AG20443 (cell line): ENCODE measurements at regions not wholly inside any gene's neighbourhood (a gene's known extent, or its start where the extent isn't known, plus 50 kb on each side); places are given as distances from the start of the nearest gene placed in this dataset.
"Not testable (repeated sequence)": the region's sequence is repeated elsewhere in the genome, so short reads cannot be mapped to it uniquely, and the experiment has no call there.

Experiments used
- DNase-seq: peaks from one replicate; pipeline ENCODE4 v3.0.0; 2012; ENCODE audit warnings: low spot score, mixed read lengths

DNA sequence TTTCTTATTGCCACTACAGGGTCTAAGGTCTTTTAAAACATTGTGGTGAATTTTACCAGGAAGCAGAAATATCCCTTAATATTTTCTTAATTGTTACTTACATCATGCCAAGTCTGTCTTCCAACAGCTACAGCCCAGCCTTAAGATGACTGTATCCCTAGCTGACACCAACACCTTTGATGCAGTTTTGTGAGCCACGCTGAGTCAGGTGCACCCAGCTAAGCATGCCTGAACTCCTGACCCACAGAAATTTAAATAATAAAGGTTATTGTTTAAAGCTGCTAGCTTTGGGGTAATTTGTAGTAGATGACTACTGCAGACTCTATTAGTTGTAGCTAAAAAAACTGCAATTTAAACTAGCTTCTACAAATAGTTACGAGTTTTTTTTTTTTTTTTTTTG lies 1757.9 kb upstream of the LRRTM1 start:
- no peak for DNase-seq

DNA sequence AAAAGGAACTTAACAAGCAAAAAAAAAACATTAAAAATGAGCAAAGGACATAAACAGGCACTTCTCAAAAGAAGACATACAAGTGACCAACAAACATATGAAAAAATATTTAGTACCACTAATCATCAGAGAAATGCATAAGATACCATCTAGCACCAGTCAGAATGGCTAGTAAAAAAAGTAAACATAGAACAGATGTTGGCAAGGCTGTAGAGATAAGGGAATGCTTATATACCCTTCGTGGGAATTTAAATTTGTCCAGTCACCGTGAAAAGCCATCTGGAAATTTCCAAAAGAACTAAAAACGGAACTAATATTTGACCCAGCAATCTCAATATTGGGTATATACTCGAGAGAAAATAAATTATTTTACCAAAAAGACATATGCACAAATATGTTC lies 1751.3 kb upstream of the LRRTM1 start:
- no peak for DNase-seq

DNA sequence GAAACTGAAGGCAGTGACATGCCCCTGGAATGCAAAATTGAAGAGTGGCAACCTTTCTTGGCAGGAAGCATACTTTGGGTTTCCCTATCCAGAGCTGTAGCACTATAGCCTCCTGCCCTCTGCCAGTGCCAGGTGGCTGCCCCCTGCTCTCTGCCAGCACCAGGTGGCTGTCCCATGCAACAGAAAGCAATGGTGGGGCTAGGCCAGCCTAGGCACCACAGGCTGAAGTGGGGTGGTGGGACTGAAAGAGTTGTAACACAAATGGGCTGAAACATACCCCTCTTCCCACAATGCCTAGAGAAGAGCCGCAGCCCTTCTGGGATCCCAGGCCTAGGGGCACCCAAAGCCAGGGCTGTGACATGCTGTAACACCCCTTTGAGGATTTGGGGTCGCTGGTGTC lies 1739.3 kb upstream of the LRRTM1 start:
- no peak for DNase-seq

DNA sequence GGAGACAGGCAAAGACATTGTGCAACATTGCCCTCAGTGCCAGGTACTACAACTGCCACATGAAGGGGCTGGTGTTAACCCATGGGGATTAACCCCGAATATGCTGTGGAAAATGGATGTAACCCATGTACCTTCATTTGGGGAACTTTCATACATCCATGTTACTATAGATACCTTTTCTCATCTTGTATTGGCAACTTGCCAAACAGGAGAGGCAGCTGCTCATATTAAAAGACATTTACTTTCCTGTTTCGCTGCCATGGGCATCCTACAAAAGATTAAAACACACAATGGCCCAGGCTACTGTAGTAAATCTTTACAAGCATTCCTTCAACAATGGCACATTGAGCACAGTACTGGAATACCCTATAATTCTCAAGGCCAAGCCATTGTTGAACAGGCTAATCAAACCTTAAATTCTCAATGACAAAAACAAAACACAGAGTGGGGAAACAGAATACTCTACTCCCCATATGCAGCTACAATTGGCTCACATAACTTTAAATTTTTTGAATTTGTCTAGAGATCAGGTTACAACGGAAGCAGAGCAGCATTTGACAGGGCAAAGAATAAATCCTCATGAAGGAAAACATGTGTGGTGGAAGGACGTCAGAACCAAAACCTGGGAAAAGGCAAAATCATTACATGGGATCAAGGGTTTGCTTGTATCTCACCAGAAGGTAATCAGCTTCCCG lies 1723.5 kb upstream of the LRRTM1 start:
- no peak for DNase-seq

DNA sequence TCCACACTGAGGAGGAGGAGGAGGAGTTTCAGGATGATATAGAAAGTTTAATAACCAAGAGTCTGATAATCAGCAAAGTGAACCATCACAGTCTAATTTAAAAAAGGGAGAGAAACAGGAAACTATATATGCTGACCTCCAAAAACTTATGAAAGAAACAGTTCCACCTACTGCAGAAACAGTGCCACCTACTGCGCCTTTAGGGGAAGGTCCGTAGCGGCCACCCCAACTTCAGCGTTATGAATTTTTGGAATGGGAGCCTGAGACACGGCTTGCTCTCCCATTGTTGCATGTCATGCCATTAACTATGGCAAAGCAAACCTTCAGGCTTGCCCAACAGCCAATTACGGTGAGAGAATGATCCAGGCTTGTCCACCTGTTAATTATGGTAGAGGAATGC lies 1719.2 kb upstream of the LRRTM1 start:
- DNase-seq, result no peak

DNA sequence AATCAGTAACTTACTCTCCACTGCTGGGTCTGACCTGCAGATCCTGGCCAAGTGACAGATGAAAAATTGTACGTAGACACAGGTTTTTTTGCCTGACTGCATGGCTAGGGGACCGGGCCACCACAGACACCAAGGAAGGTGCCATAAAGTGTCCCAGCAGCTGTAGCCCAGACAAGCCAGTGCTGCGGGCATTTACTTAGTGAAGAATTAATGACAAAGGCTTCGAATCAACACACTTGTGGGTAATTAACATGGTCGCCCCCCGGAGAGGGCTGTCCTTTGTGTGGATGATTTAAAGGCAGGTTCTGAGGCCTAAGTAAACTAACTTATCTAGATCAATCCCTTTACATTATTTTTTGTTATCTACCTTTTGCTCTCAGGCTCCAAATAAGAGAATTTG lies 1709.1 kb upstream of the LRRTM1 start:
- DNase-seq, result no peak

DNA sequence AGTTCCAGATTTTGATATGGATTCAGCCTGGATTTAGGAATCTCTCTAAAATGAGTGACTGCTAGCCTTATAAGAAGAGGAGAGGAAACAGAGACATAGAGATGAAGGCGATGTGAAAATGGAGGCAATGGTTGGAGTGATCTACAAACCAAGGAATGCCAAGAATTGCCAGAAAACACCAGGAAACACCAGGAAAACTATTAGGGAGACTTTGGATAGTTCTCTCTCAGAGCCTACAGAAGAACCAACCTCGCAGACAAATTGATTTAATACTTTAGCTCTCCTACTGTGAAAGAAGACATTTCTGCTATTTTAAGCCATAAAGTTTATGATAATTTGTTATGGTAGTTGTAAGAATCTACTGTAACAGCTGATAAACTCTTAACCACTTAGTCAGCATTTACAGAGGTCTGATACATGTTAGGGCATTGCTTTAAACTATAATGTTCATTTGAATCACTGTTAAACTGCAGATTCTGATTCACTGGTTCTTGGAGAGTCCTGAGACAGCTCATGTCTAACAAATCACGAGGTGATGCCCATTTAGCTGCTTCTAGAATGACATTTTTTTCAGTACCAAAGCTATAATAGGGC lies 1702.6 kb upstream of the LRRTM1 start:
- no peak for DNase-seq

DNA sequence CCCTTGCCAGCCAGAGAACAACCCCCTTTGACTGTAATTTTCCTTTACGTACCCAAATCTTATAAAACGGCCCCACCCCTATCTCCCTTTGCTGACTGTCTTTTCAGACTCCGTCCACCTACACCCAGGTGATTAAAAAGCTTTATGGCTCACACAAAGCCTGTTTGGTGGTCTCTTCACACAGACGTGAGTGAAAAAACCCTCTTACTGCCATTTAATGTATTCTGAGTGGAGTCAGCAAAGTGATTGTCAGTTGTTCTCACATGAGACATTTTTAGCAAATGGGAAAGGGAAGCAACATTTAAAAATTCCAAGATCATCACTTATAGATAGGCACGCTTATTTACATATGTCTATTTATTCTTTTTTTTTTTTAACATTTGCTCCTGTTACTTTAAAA lies 1701.3 kb upstream of the LRRTM1 start:
- not testable (repeated sequence) for DNase-seq

DNA sequence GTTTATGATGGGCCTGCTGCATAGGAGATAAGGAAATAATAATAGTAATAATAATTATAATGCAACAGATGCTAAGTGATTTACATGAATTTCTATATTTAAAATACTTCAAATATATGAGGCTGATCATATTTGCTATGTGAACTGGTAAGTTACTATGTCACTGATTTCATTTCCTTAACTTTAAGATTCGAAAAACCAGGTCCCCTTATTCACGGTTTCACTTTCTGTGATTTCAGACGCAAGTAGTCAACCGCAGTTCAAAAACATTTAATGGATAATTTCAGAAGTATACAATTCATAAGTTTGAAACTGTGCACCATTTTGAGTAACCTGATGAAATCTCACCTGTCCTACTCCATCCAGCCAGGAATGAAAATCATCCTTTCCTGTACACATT lies 1697.1 kb upstream of the LRRTM1 start:
- DNase-seq, result no peak

DNA sequence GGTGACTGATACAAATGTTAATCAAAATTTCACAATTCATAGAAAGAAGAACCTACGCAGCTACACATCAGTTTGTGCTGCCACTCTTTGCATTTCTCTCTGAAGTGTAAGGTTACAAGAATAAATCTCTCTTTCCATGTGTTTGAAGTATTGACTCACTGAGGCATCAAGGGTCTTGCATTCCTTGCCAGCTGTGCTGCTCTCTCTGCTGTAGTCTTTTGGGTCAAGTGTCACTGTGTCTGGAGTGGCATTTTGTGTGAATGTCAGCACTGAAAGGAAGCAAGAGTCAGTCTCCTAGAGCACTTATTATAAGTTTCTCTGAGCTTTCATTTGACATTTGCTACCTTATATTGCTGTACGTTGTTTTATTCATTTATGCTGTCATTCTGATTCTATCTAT lies 1696.1 kb upstream of the LRRTM1 start:
- no peak for DNase-seq

DNA sequence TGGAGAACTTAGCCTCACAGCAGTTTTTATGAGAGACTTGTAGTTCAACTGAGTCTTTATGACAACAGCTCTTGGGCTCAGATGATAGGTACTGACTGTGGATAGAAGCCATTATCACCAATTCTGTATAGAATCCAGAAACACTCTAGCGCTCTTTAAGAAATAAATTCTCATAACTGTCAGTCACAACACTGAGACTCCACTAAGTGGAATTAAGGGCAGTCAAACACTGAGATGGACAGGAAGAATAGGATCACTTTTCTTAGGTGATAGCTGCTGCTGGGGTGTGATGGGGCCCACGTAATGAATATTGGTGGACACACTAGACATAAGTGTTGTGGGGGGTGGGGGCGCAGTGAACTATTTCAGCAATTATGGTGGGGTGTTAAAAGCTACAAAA lies 1691.8 kb upstream of the LRRTM1 start:
- no peak for DNase-seq

DNA sequence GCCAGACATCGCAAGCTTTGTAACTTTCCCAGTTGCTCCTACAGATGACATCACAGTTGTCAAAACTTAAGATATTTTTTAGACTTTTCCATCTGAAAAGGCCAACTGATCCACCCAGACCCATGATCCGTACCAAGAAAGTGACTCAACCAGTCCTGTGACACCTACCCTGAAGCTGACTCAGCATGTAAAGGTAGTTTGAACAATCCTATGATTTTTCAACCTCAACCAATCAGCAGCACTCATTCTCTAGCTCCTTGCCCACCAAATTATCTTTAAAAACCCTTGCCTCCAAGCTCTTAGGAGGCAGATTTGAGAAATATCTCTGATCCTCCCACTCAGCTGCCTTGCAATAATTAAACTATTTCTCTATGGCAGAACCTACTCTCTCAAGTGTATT lies 1686.7 kb upstream of the LRRTM1 start:
- DNase-seq, result no peak

DNA sequence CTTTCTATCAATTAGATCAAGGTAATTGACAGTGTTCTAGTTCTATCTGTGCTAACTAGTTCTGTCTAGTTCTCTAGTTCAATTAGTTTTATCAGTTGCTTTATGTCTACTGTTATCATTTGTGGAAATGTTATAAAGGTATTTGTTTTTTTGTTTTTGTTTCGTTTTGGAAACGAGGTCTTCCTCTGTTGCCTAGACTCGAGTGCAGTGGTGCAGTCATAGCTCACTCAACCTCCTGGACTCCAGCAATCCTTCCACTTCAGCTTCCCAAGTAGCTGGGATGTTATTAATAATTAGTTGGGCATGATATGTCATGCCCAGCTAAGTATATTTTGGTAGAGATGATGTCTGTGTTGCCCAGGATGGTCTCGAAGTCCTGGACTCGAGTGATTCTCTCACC lies 1682.8 kb upstream of the LRRTM1 start:
- no peak for DNase-seq

DNA sequence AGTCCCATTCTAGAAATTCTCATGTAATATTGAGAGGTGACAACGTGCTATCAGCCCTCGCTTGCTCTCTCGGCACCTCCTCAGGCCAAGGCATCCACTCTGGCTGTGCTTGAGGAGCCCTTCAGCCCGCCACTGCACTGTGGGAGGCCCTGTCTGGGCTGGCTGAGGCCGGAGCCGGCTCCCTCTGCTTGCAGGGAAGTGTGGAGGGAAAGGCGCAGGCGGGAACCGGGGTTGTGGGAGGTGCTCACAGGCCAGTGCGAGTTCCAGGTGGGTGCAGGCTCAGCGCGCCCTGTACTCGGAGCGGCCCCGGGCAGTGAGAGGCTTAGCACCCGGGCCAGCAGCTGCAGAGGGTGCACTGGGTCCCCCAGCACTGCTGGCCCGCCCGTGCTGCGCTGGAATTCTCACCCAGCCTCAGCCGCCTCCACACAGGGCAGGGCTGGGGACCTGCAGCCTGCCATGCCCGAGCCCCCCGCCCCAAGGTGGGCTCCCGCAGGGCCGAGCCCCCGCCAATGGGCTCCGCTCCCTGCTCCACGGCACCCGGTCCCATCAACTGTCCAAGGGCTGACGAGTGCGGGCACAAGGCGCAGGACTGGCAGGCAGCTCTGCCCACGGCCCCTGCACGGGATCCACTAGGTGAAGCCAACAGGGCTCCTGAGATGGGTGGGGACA lies 1680.6 kb upstream of the LRRTM1 start:
- no peak for DNase-seq

DNA sequence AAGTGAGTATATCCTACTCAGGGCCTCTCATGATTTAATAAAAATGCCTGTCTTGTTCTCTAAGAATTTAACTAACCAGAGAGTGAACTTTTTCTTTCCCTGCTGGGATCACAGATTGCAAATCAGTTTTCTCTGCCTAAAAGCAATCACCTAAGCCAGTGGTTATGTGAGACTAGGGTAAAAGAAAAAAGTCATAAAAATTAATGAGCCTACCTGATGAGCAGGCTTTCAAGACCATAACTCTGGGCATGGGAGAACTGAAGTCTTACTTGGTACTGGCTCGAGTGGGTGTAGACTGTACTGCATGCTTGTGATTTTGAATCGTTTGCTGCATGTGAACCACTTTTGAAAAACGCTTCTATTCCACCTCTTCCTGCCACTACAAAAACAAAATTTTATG lies 1677.0 kb upstream of the LRRTM1 start:
- DNase-seq, result no peak

DNA sequence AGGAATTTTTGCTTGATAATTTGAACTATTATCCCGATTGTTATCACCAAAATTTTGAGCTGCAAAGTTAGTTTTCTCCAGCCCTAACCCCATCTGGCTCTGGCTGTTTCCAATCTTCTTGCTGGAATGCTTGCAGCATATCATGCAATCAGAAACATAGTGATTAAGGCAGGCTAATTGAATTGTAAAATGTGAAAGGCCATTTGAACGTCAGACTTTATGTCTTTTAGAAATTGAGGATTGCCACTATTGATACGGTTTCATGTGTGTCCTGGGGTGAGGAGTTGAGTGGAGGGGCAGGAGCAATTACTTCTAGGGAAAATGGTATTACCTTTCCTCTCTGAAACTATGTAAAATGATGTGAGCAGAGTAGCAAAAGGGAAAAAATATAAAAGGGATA lies 1674.5 kb upstream of the LRRTM1 start:
- DNase-seq, result no peak

DNA sequence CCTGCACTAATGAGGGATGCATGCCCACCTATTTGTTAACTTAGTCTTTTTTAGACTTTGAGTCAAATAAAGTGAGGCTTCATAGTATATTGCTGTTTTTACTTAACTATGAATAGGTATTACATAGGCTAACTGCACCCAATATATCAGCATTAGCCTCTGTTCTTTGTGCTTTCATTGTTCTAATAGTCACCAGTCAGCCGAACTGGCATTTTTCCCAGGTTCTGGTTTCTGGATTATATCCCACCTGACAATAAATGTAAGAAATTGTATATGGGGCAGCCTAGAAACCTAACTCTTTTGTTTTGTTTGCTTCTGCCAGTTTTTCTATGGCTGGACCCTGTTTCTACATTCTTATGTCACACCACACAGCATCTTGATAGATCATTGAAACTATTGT lies 1672.4 kb upstream of the LRRTM1 start:
- no peak for DNase-seq

DNA sequence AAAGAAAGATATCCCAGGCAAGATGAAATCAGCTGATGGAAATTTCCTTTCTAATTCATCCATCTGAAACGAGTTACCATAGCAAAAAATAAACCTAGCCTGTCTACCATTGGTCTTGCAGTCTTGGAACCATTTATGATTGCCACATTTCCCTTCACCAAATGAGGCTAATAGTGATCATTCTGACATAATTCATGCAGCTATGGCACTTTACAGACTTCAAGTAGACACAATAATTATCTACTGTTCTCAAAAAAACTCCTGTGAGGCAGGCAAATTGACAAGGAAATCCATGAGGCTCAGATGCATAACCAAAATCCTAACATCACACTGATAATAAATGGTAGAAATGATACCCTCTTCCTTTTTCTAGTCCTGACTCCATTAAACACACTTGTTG lies 1669.7 kb upstream of the LRRTM1 start:
- no peak for DNase-seq

DNA sequence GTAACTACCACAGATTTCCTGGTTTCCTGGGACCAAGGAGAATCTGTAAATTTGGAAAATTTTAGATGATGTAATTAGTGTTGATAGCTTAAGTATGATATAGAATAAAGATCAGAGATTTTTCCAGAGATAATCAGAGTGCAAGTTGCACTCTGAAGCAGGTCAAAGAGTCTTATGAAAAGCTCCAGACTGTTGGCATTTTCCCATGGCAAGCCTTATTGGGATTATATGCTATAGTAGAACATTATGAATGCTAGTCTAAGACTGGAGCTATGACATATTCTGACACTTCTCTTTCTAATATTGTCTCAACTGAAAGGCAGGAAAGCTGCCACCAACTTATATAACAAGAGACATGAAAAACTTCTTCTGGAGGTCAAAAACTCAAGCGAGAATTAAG lies 1638.3 kb upstream of the LRRTM1 start:
- no peak for DNase-seq

DNA sequence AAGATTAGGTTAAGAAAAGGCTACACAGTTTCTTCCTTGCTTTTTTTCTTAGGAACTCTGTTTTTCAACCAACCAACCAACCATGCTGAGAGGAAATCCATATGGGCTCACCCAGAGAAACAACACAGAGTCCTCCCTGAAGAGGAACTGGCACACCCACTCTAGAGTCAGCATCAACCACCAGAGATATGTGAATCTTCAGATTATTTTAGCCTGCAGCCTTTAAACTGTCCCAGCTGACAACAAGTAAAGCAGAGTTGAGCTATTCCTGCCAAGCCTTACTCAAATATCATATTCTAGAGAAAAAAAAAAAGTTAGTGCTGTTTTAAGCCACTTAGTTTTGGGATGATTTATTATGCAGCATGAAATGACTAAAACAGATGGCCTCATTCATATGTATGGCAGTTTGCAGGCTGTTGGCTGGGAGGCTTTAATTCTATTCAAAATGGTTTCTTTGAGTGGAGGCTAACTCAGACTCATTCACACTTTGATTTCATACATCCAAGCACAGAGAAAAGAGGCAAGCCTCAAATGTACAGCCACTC lies 1637.7 kb upstream of the LRRTM1 start:
- DNase-seq, result no peak

DNA sequence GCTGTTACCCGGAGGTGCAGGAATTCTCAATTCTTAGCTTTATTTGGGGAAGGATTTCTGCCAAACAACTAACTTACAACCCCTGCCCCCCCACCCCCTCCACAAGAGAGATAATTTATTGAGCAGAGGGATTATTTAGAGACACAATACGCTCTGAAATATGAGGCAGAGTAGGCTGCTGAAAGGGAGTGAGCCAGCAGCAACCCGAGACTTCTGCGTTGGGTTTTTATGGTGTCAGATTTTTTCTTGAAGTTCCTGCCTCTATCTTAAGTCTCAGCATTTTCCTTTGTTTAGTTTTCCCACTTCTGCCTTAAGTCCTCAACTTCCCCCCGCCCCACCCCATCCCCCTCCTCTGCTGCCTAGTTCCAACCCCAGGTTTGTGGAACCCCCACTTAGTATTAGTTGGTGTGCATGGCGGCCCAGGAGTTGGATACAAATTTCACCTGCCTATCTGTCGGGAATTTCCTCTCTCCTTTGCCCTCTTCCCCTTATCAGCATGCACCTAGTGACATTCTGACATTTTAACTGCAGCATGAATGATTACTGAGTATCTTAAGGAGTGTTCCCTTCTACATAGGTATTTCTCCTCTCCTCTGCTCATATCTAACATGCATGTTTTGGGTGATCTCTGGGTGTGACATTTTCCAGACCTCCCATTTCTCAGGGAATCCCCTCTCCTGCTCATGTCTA lies 1635.9 kb upstream of the LRRTM1 start:
- no peak for DNase-seq

DNA sequence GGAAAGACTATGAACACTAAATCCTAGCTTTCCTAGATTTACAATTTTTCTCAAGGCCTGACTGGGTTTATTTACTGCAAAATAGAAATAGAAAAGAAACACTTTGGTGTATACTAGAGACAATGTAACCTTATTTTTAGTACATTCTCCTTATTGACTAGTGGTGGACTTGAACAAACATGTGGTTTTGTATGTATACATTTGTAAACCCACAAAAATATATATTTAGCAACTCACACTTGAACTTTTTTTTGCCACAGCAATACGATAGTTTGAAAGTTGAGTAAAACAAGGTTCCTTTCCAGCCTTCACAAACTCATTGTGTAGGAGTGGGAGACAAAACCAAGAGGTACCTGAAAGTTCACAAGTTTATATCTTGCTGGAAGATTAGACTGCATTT lies 1633.4 kb upstream of the LRRTM1 start:
- DNase-seq, result no peak

DNA sequence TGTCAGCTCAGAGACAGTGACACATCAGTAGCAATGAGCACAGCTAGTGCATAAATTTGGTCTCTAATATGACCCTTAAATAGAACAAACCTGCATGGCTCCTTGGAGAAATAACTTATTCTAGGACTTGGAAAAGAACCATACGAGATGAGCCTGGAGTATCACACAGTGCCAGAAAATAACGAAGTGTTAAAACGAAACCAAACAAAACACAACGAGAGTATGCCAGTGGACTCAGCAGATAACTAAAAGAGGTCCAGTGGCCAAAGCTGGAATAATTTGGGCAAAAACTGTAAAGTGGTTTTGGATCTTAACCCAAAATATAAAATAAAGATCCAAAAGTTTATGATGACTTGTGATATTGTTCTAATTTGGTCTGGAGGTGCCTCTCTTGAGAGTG lies 1599.0 kb upstream of the LRRTM1 start:
- no peak for DNase-seq
